VCaP (cell line): ENCODE measurements at regions not wholly inside any gene's neighbourhood (a gene's known extent, or its start where the extent isn't known, plus 50 kb on each side); places are given as distances from the start of the nearest gene placed in this dataset.
A peak's percentile ranks its signal among the peaks of the same experiment; 100 is the strongest.
"Not testable (repeated sequence)": the region's sequence is repeated elsewhere in the genome, so short reads cannot be mapped to it uniquely, and the experiment has no call there.

ENCODE experiments used
- H3K27ac ChIP-seq: fragments of 450-650 bp; 2 replicates; pipeline ENCODE4 v1.5.1; 2017
- TF ChIP-seq, protein P1 (sequence below): fragments of 450-650 bp; conservative IDR thresholded peaks from 2 replicates; pipeline ENCODE4 v1.5.1; 2017; ENCODE audit warnings: mild to moderate bottlenecking, moderate library complexity

DNA sequence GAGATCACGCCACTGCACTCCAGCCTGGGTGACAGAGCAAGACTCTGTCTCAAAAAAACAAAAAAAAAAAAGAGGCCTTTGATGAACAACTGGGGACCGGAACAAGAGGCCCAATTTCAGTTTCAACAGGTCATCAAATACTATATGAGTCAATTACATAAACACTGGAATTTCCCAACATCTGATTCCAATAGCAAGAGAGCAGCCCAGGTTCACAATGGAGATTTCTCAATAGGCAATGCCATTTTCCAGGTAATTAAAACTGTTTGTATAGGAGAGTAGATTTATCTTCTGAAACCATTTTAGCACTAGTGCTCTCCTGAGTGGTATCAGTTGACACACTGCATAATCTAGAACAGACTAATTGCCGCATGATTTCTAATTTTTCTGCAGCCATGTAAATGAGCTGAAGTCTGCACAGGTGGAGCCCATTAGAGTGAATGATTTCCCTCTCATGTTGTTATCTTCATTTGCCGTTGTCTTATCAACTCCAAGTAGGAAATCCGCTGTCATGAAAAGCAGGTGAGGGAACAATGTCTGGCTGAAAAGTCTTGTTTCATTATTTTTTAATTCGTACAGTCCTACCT lies 264.1 kb upstream of the MEIS1 start:
- H3K27ac ChIP-seq: peak overlapping the region; percentile 16; the same call in 1 of the 2 replicates
- TF ChIP-seq, protein P1, sequence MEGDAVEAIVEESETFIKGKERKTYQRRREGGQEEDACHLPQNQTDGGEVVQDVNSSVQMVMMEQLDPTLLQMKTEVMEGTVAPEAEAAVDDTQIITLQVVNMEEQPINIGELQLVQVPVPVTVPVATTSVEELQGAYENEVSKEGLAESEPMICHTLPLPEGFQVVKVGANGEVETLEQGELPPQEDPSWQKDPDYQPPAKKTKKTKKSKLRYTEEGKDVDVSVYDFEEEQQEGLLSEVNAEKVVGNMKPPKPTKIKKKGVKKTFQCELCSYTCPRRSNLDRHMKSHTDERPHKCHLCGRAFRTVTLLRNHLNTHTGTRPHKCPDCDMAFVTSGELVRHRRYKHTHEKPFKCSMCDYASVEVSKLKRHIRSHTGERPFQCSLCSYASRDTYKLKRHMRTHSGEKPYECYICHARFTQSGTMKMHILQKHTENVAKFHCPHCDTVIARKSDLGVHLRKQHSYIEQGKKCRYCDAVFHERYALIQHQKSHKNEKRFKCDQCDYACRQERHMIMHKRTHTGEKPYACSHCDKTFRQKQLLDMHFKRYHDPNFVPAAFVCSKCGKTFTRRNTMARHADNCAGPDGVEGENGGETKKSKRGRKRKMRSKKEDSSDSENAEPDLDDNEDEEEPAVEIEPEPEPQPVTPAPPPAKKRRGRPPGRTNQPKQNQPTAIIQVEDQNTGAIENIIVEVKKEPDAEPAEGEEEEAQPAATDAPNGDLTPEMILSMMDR: no peak

- TF ChIP-seq, protein P1: no peak
- no peak overlapping the region for H3K27ac ChIP-seq
Measured at GRCh38 chr2:66169076-66169475, 265.8 kb upstream of the MEIS1 start.

GRCh38 chr2:66164470-66164869 lies 270.5 kb upstream of the MEIS1 start:
- TF ChIP-seq, protein P1: no peak
- no peak overlapping the region for H3K27ac ChIP-seq

DNA sequence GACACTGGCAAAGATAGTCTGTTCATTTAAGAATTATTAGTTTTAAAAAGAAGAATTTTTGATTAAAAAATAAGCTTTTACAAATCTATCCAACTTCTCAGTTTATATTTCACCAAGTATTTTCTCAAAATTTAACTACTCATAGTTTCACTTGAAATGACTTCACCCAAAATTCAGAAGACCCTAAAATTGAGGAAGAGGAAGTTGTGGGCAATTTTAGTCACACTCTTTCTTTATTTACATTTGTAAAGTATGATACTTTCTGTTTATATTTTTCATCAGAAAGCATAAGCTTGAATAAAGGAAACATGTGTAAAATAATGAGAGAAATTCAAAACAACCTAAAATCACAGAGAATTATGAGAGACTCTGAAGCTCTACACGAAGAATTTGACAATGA lies 278.8 kb upstream of the MEIS1 start:
- no peak overlapping the region for H3K27ac ChIP-seq
- TF ChIP-seq, protein P1: no peak

- TF ChIP-seq, protein P1: no peak
- no peak overlapping the region for H3K27ac ChIP-seq
Measured at GRCh38 chr2:66153941-66154340, 281.0 kb upstream of the MEIS1 start.

GRCh38 chr2:66145490-66145889 lies 289.4 kb upstream of the MEIS1 start:
- TF ChIP-seq, protein P1: no peak
- H3K27ac ChIP-seq: no peak overlapping the region

DNA sequence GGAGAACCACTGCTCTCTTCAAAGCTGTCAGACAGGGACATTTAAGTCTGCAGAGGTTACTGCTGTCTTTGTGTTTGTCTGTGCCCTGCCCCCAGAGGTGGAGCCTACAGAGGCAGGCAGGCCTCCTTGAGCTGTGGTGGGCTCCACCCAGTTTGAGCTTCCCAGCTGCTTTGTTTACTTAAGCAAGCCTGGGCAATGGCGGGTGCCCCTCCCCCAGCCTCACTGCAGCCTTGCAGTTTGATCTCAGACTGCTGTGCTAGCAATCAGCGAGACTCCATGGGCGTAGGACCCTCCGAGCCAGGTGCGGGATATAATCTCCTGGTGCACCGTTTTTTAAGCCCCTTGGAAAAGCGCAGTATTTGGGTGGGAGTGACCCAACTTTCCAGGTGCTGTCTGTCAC lies 290.6 kb upstream of the MEIS1 start:
- H3K27ac ChIP-seq: not testable (repeated sequence)

GRCh38 chr2:66137606-66138130 lies 297.3 kb upstream of the MEIS1 start:
- TF ChIP-seq, protein P1: no peak
- H3K27ac ChIP-seq: no peak overlapping the region
